ENCODE measurements at regions not wholly inside any gene's neighbourhood (a gene's known extent, or its start where the extent isn't known, plus 50 kb on each side); places are given as distances from the start of the nearest gene placed in this dataset.
"Not testable (repeated sequence)": the region's sequence is repeated elsewhere in the genome, so short reads cannot be mapped to it uniquely, and the experiment has no call there.

DNA sequence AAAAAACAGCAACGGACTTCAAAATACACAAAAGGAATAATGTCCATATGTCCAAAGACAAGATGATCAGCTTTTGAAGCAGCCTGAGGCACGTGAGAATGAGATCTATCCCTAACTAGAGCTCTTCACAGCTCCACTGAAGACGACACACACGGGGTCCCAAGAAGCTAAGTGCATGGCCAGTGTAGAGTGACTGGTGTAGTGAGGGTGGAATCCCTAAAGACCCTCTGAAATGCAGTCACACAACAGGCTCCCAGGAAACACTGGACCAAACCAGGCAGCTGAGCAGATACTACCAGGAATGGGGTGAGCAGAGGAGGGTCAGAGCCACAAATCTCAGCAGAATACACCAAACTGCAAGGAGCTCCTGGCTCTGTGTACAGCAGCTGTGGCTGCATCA lies 932.4 kb upstream of the ZNF722 start:
- TF ChIP-seq, protein P1, sequence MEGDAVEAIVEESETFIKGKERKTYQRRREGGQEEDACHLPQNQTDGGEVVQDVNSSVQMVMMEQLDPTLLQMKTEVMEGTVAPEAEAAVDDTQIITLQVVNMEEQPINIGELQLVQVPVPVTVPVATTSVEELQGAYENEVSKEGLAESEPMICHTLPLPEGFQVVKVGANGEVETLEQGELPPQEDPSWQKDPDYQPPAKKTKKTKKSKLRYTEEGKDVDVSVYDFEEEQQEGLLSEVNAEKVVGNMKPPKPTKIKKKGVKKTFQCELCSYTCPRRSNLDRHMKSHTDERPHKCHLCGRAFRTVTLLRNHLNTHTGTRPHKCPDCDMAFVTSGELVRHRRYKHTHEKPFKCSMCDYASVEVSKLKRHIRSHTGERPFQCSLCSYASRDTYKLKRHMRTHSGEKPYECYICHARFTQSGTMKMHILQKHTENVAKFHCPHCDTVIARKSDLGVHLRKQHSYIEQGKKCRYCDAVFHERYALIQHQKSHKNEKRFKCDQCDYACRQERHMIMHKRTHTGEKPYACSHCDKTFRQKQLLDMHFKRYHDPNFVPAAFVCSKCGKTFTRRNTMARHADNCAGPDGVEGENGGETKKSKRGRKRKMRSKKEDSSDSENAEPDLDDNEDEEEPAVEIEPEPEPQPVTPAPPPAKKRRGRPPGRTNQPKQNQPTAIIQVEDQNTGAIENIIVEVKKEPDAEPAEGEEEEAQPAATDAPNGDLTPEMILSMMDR (conservative IDR thresholded peaks at IDR 0.05; ENCODE audit: low read length), result not testable (repeated sequence)
- not testable (repeated sequence) for TF ChIP-seq EZH2phosphoT487 (IDR thresholded peaks at IDR 0.05; ENCODE audit: borderline replicate concordance, low read depth, low read length)
